Renal cortex interstitium (tissue), 11 donors: ENCODE measurements at regions not wholly inside any gene's neighbourhood (a gene's known extent, or its start where the extent isn't known, plus 50 kb on each side); places are given as distances from the start of the nearest gene placed in this dataset.

Experiments
- DNase-seq, 11 donors: peaks; one replicate each; pipeline ENCODE4 v3.0.0-alpha.2; 2013; ENCODE audit warnings: low read depth in 9 of 11, low spot score in 4 of 11; ENCODE audit errors: extremely low read depth in 1 of 11

- DNase-seq, result no peak
Measured at GRCh38 chr5:23026252-23027170, 173.4 kb upstream of the CDH12 start.

GRCh38 chr5:23025629-23026233, 172.6 kb upstream of the CDH12 start:
- DNase-seq, result no peak

GRCh38 chr5:23024470-23024869, 171.3 kb upstream of the CDH12 start:
- DNase-seq, result no peak

- DNase-seq, result no peak
Measured at GRCh38 chr5:23014825-23015224, 161.7 kb upstream of the CDH12 start.

GRCh38 chr5:23014266-23014665, 161.1 kb upstream of the CDH12 start:
- DNase-seq, result no peak

- DNase-seq, result no peak
Measured at GRCh38 chr5:23013395-23013998, 160.4 kb upstream of the CDH12 start.

GRCh38 chr5:23012842-23013241, 159.7 kb upstream of the CDH12 start:
- DNase-seq, result no peak

GRCh38 chr5:23007762-23008161, 154.6 kb upstream of the CDH12 start:
- no peak for DNase-seq

GRCh38 chr5:23007236-23007635, 154.1 kb upstream of the CDH12 start:
- DNase-seq, result peak in 3 of 11 donors; percentile 1 to 7 (median 2)

GRCh38 chr5:23001120-23001519, 148.0 kb upstream of the CDH12 start:
- DNase-seq, result no peak

- DNase-seq, result no peak
Measured at GRCh38 chr5:22998774-22999173, 145.6 kb upstream of the CDH12 start.

GRCh38 chr5:22998362-22998761, 145.2 kb upstream of the CDH12 start:
- DNase-seq, result no peak

- no peak for DNase-seq
Measured at GRCh38 chr5:22988937-22989336, 135.8 kb upstream of the CDH12 start.

GRCh38 chr5:22986281-22986680, 133.1 kb upstream of the CDH12 start:
- DNase-seq, result no peak

- DNase-seq, result no peak
Measured at GRCh38 chr5:22985446-22985845, 132.3 kb upstream of the CDH12 start.

- no peak for DNase-seq
Measured at GRCh38 chr5:22970956-22971618, 117.9 kb upstream of the CDH12 start.

- DNase-seq, result no peak
Measured at GRCh38 chr5:22970491-22970890, 117.3 kb upstream of the CDH12 start.

- no peak for DNase-seq
Measured at GRCh38 chr5:22968386-22968785, 115.2 kb upstream of the CDH12 start.

GRCh38 chr5:22965960-22966359, 112.8 kb upstream of the CDH12 start:
- no peak for DNase-seq

GRCh38 chr5:22964632-22965031, 111.5 kb upstream of the CDH12 start:
- DNase-seq, result no peak
